Loucy (cell line): ENCODE measurements at regions not wholly inside any gene's neighbourhood (a gene's known extent, or its start where the extent isn't known, plus 50 kb on each side); places are given as distances from the start of the nearest gene placed in this dataset.

Source experiments
- H2AFZ ChIP-seq: fragments of 200-600 bp; sonication (generic); 2 replicates; pipeline ENCODE4 v1.6.0; 2016; ENCODE audit warnings: antibody characterized with exemption, mild to moderate bottlenecking, low read length, moderate library complexity
- H3F3A ChIP-seq: fragments of 200-600 bp; 2 replicates; pipeline ENCODE4 v1.6.0; 2016; ENCODE audit warnings: antibody characterized with exemption, low read depth, mild to moderate bottlenecking
- H3K27me3 ChIP-seq: fragments of 200-600 bp; sonication (generic); 2 replicates; pipeline ENCODE4 v1.6.1; 2014; ENCODE audit warnings: low read length, mild to moderate bottlenecking; ENCODE audit not compliant: insufficient read depth, poor library complexity, severe bottlenecking
- H3K36me3 ChIP-seq: fragments of 200-600 bp; sonication (generic); 2 replicates; pipeline ENCODE4 v1.6.1; 2016; ENCODE audit warnings: low read length; ENCODE audit not compliant: insufficient read depth
- H3K4me1 ChIP-seq: fragments of 200-600 bp; sonication (generic); 2 replicates; pipeline ENCODE4 v1.5.1; 2014; ENCODE audit warnings: low read length, mild to moderate bottlenecking; ENCODE audit not compliant: insufficient read depth, poor library complexity, severe bottlenecking
- H3K4me2 ChIP-seq: fragments of 200-600 bp; sonication (generic); 2 replicates; pipeline ENCODE4 v1.6.0; 2014; ENCODE audit warnings: antibody characterized with exemption, low read length, low read depth, mild to moderate bottlenecking; ENCODE audit not compliant: poor library complexity, severe bottlenecking
- H3K4me3 ChIP-seq: fragments of 200-600 bp; sonication (generic); 2 replicates; pipeline ENCODE4 v1.5.1; 2014; ENCODE audit warnings: low read length, mild to moderate bottlenecking, mixed read lengths; ENCODE audit not compliant: poor library complexity, severe bottlenecking
- H3K79me2 ChIP-seq: fragments of 200-600 bp; sonication (generic); 2 replicates; pipeline ENCODE4 v1.6.1; 2014; ENCODE audit warnings: low read length; ENCODE audit not compliant: insufficient read depth
- H3K9ac ChIP-seq: fragments of 200-600 bp; sonication (generic); 2 replicates; pipeline ENCODE4 v1.6.0; 2014; ENCODE audit warnings: mild to moderate bottlenecking, low read depth, low read length, moderate library complexity; ENCODE audit not compliant: poor library complexity, severe bottlenecking
- H3K9me2 ChIP-seq: fragments of 200-600 bp; sonication (generic); replicated peaks from 2 replicates; pipeline ENCODE4 v1.6.1; 2016; ENCODE audit warnings: low read depth, low read length, mixed read lengths
- H3K9me3 ChIP-seq: fragments of 200-600 bp; sonication (generic); 2 replicates; pipeline ENCODE4 v1.6.1; 2014; ENCODE audit warnings: mild to moderate bottlenecking, antibody characterized with exemption, low read length, low read depth; ENCODE audit not compliant: insufficient read depth
- H4K20me1 ChIP-seq: fragments of 200-600 bp; sonication (generic); 2 replicates; pipeline ENCODE4 v1.6.0; 2014; ENCODE audit warnings: antibody characterized with exemption, low read length, mild to moderate bottlenecking; ENCODE audit not compliant: insufficient read depth, poor library complexity, severe bottlenecking
- CTCF ChIP-seq: fragments of 200-600 bp; sonication (generic); conservative IDR thresholded peaks from 2 replicates; pipeline ENCODE4 v1.5.1; 2014; ENCODE audit warnings: mild to moderate bottlenecking, antibody characterized with exemption, low read length
- EZH2phosphoT487 ChIP-seq: fragments of 200-600 bp; IDR thresholded peaks from 2 replicates; pipeline ENCODE4 v1.6.1; 2018; ENCODE audit warnings: antibody characterized with exemption, mild to moderate bottlenecking, moderate library complexity, borderline replicate concordance

- no peak overlapping the region for H3K9ac ChIP-seq
These were observed 1066.7 kb downstream of the GRM8 start for GRCh38 chr7:126185959-126186580.

GRCh38 chr7:126179916-126180315 is 1072.8 kb downstream of the GRM8 start:
- Histone ChIP-seq H3K4me3 (no peak overlapping the region), H3F3A (no peaks in the 10 kb centered on the region), H3K27me3 (no peaks in the 10 kb centered on the region), H3K36me3 (no peaks in the 10 kb centered on the region), H3K4me2 (no peak overlapping the region), H4K20me1 (no peaks in the 10 kb centered on the region), H3K9ac (no peak overlapping the region), H3K79me2 (no peaks in the 10 kb centered on the region), H3K4me1 (no peaks in the 10 kb centered on the region), H3K9me2 (no peaks in the 10 kb centered on the region), H2AFZ (no peak overlapping the region), H3K9me3 (no peaks in the 10 kb centered on the region)
- TF ChIP-seq EZH2phosphoT487 (no peak), CTCF (no peak)

More at GRCh38 chr7:126185959-126186580, 1066.7 kb downstream of the GRM8 start:
- no peak overlapping the region for H3K4me2 ChIP-seq
- no peaks in the 10 kb centered on the region for H3K79me2 ChIP-seq
- no peaks in the 10 kb centered on the region for H4K20me1 ChIP-seq
- no peaks in the 10 kb centered on the region for H3K9me2 ChIP-seq
- H3K4me1 ChIP-seq: no peaks in the 10 kb centered on the region
- no peaks in the 10 kb centered on the region for H3K9me3 ChIP-seq
- H3F3A ChIP-seq: no peaks in the 10 kb centered on the region
- H3K27me3 ChIP-seq: no peaks in the 10 kb centered on the region
- H2AFZ ChIP-seq: no peak overlapping the region
- no peaks in the 10 kb centered on the region for H3K36me3 ChIP-seq
- TF ChIP-seq CTCF (no peak), EZH2phosphoT487 (no peak)
- no peak overlapping the region for H3K4me3 ChIP-seq

- Histone ChIP-seq H3K27me3 (no peaks in the 10 kb centered on the region), H2AFZ (no peak overlapping the region), H4K20me1 (no peaks in the 10 kb centered on the region), H3K9me3 (no peaks in the 10 kb centered on the region), H3K4me1 (no peaks in the 10 kb centered on the region), H3K9me2 (no peaks in the 10 kb centered on the region), H3K36me3 (no peaks in the 10 kb centered on the region), H3K79me2 (no peaks in the 10 kb centered on the region), H3K9ac (no peak overlapping the region), H3K4me2 (no peak overlapping the region), H3K4me3 (no peak overlapping the region), H3F3A (no peaks in the 10 kb centered on the region)
- no peak for TF ChIP-seq CTCF
- no peak for TF ChIP-seq EZH2phosphoT487
These were observed 1073.9 kb downstream of the GRM8 start for GRCh38 chr7:126178865-126179264.
